HG03097 (cell line): ENCODE measurements at regions not wholly inside any gene's neighbourhood (a gene's known extent, or its start where the extent isn't known, plus 50 kb on each side); places are given as distances from the start of the nearest gene placed in this dataset.

Experiments
- ATAC-seq: cut with Tn5 transposase; IDR thresholded peaks from one replicate; pipeline ENCODE4 v1.9.1; 2021; ENCODE audit not compliant: unreplicated experiment, low FRiP score

- ATAC-seq = no peak
Observed at GRCh38 chr14:65866886-65867285, 454.4 kb downstream of the FUT8 start.

GRCh38 chr14:65867333-65867732, 454.8 kb downstream of the FUT8 start:
- no peak for ATAC-seq

DNA sequence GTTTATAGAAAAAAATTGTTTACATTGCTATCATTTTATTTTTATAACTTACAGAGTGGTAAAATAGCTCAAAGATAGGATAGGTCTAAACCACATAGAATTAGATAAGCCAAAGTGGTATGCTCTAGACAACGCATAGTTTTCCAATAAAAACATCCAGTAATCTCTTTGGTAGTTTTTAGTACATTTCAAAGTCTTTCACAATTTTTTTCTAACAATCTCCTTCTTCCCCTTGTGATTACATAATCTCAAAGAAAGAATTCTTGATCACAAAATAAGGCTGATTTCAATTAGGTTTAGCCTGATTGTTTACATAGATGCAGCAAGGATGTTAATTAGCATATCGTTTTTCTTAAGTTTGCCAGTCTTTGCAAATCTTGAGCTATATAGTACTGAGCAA, 460.0 kb downstream of the FUT8 start:
- no peak for ATAC-seq

DNA sequence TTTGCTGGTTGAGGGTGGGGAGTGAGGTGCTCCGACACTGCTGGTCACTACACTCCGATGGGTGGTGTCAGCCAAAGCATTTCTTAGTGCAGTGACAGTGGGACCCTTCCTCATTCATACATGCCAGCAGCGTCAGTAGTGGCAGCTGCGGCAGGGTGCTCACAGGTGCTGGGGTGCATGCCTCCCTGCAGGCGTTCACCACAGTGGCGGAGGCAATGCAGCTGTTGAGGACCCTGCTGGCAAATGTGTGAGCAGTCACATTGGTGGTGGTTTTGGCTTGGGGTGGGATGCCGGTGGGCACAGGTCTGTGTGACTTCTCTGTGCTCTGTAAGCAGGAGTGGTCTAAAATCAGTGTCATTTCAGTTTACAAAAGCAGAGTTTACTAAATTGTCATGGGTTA, 464.6 kb downstream of the FUT8 start:
- no peak for ATAC-seq

- ATAC-seq = no peak
Observed at GRCh38 chr14:65877624-65878023, 465.1 kb downstream of the FUT8 start.

- no peak for ATAC-seq
Observed at GRCh38 chr14:65878586-65878985, 466.1 kb downstream of the FUT8 start.

DNA sequence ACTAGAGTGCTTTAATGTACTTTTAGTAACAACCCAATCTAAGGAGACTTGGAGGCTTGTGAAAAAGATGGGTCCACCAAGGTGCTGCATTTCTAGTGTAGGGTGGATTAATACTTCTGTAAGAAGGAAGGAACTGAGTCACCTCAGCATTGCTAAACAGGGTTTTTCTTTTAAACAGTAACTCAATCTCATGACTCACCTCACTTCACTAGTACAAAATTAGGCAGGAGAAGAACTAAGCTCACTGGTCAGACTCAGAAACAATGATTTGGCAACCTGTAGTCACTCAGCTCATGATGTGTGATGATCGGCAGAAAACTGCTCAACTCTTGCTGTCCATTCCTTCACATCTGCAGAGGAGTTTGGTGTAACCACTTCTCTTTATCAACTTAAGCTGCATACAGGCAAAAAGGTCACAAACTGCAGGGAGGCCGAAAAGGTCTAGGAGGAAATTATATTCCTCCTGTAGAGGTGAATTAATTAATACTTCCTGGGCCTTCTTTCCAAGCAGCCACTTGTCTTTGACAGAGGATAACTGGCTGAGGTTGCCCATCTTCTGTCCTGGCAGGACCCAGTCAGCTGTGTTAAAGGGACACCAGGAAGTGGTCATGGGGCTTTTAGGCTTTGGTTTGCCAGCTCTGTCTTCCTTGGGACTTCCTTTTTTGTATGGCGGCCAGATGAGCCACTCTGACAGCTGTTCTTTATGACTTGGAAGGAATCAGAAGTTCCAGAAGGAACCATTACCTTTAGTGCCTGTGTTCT, 466.9 kb downstream of the FUT8 start:
- peak; percentile 61 for ATAC-seq

DNA sequence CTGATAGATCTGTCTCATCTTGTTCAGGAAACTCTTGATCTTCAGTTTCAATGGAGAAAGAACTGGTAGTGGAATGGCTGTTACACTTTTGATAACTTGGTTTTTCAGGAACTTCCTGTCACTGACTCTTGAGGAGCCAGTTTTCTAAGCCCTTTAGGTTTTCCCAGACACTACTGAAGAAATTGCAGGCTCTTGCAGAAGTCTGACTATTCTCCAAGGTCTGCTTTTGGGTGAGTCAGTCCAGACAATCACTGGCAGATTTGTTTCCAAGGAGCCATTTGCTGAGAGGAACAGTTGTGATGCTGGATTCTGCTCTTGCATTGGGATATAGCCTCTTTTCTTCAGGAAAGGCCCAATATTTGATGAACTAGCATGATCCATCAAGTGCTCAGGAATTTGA, 468.0 kb downstream of the FUT8 start:
- no peak for ATAC-seq

GRCh38 chr14:65881642-65882041, 469.1 kb downstream of the FUT8 start:
- no peak for ATAC-seq

DNA sequence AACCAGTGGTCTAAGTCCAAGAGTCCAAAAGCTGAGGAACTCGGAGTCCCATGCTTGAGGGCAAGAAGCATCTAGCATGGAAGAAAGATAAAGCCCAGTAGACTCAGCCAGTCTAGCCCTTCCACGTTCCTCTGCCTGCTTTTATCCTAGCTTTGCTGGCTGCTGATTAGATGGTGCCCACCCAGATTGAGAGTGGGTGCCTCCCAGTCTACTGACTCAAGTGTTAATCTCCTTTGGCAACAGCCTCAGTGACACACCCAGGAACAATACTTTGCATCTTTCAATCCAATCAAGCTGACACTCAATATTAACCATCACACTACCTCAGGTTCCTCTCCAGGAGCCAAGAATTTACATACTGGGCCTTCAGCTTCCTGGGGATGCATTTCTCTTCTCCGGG, 476.1 kb downstream of the FUT8 start:
- ATAC-seq = no peak

DNA sequence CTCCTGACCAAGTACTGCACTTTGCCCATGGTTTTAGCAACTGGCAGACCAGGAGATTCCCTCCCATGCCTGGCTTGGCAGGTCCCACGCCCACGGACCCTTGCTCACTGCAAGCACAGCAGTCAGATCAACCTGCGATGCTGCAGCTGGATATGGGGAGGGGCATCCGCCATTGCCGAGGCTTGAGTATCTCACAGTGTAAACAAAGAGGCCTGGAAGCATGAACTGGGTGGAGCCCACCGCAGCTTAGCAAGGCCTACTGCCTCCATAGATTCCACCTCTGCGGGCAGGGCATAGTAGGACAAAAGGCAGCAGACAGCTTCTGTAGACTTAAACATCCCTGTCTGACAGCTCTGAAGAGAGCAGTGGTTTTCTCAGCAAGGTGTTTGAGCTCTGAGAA, 479.8 kb downstream of the FUT8 start:
- no peak for ATAC-seq

GRCh38 chr14:65900164-65900563, 487.6 kb downstream of the FUT8 start:
- ATAC-seq = no peak

DNA sequence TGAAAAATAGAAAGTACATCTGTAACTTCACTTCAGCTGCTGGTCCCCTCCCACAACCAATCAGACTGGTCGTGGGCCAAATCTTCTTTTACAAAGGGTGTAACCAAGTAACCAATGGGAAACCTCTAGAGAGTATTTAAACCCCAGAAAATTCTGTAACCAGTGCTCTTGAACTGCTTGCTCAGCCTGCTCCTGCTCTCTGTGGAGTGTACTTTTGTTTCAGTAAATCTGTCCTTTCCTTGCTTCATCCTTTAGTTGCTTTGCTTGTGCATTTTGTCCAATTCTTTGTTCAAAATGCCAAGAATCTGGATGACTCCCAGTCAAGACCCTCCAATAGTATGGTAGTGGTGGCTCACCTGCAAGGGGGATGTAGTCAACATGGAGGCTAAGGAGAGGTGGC, 489.1 kb downstream of the FUT8 start:
- ATAC-seq = no peak

DNA sequence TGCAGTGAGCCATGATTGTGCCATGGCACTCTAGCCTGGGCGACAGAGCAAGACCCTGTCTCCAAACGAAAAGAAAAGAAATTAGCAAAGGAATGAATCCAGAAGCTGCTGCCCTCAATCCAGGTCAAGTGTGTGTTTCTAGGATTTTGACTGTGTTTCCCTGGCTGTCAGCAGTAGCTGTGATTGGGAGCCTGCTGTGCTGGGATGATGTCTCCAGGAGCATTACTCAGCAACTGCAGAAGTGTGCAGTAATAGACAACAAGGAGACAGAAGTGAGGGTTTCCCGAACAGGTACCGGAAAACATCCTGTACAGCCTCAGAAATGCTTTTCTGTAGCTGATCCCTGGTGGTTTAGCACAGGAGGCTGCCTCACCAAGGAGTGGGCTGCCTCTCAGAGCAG, 492.5 kb downstream of the FUT8 start:
- ATAC-seq = no peak

- no peak for ATAC-seq
Observed at GRCh38 chr14:65906344-65906743, 493.8 kb downstream of the FUT8 start.

DNA sequence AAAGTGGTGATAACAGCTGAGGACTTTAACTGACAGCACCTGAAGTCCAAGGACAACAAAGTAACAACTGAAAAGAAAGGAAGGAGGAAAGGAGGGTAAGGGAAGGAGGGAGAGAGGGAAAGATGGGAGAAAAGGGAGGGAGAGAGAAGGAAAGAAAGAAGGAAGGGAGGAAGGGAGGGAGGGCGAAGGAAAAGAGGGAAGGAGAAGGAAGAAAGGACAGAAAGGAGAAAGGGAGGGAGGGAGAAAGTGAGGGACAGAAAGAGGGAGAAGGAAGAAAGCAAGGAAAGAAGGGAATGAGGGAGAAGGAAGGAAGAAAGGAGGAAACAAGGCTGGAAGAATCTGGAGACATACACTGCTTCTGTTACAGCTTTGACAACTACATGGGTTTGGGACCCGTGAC, 494.4 kb downstream of the FUT8 start:
- no peak for ATAC-seq

DNA sequence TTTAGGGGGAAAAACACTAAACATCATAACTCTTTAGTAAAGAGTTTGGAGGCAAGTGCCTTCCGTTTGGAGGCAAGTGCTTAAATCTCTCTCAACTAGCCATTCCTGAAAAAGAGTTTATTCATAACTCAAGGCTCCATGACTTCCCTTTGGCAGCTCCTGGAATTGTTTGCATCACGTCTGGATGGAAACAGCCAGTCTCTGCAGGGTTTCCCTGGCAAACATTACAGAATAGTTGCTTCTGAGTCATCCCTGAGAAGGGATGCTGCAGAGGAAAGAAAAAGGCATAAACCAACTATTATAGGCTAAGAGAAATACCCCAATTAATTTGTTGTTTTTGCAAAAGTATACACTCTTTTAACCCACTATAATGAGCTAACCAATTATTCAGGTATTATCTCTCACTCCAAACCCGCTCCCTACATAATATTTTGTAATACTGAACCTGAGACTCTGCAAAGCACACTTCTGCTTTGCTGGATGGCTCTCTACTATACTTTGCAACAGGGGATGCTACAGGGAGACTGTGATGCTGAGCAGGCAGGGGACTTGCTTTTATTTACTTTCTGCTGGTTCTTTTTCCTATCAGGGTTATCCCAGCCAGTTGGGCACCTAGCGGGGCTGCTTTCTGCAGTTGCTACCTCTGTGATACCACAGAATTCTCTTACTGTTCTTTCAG, 497.7 kb downstream of the FUT8 start:
- no peak for ATAC-seq

DNA sequence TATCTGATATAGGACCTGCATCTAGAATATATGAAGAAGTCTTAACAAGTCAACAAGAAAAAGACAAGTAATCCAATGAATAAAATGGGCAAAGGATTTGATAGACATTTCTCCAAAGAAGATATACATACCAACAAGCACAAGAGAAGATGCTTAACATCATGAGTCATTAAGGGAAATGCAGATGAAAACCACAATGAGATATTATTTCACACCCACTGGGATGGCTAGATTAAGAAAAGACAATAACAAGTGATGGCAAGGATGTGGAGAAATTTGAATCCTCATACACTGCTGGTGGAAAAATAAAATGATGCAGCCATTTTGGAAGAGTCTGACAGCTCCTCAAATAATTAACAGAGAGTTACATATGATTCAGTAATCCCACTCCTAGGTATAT, 502.6 kb downstream of the FUT8 start:
- no peak for ATAC-seq

DNA sequence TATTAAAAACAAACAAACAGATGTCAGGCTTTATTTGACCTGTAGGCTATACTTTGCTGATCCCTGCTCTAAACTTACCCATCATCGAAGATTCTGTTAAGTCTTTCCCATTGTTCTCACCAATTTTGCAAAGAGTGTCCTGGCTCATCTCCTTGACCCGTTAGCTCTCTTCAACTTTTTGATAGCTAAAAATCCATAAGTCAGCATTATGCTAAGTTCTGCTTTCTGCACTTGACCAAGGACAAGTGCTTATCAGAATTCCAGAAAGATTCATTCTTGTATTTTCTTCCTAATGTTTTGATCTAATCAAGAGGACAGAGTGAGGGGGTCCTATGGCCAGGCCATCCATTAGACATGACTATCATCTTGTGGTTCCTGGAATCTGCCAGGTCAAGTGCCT, 503.5 kb downstream of the FUT8 start:
- no peak for ATAC-seq

GRCh38 chr14:65920996-65921395, 508.5 kb downstream of the FUT8 start:
- ATAC-seq = no peak

DNA sequence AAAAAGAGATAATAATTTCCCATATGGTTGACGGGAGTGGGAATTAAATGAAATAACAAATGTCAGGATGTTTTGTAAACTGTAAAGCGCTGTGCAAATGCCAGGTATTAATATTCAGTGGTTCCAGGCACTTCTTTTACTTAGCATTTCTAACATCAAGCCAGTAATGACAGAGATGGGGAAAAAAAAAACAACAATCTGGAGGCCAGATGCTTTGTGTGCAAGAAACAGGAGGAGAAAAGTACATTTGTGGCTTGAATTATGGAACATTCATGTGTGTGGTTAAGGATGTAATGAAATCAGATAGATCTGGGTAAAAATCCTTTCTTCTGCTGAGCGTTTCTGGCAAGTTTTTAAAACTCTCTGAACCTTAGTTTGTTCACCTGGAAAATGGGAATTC, 509.6 kb downstream of the FUT8 start:
- no peak for ATAC-seq

DNA sequence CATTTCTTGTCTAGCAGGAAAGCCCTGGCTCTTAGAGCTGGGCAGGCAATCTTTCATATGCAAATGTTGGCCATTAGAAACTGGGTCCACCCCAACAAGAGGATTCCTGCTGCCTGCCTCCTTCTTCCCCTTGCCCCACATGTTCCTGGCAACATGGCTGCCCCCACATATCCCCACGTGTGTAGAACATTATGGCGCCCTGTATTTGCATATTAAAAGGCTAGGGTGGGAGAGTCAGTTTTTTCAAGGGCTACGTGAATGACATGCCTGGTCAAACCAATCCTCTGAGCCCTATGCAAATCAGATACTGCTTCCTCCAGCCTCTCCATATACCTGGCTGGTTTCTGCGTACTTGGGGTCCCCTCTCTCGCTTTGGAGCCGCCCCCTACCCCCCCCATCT, 514.0 kb downstream of the FUT8 start:
- ATAC-seq = no peak
